ENCODE measurements at regions not wholly inside any gene's neighbourhood (a gene's known extent, or its start where the extent isn't known, plus 50 kb on each side); places are given as distances from the start of the nearest gene placed in this dataset.
"Not testable (repeated sequence)": the region's sequence is repeated elsewhere in the genome, so short reads cannot be mapped to it uniquely, and the experiment has no call there.

GRCh38 chr6:95743591-95743990 is 166.3 kb downstream of the MANEA start:
- Histone ChIP-seq H3K9me3 (no peaks in the 10 kb centered on the region), H3K27ac (no peak overlapping the region), H3K4me1 (no peaks in the 10 kb centered on the region), H3K4me3 (no peak overlapping the region), H3K27me3 (no peaks in the 10 kb centered on the region), H3K36me3 (no peaks in the 10 kb centered on the region)
- intact Hi-C loops (cut with DNase I; ENCODE audit: low total_unique reads): no loop called here
- TF ChIP-seq POLR2A (IDR thresholded peaks at IDR 0.05): no peak
- DNase-seq: no peak
- WGBS, 5 donors: 71 to 86% (median 78%) methylated on average over 4 of the region's 4 CpGs

DNA sequence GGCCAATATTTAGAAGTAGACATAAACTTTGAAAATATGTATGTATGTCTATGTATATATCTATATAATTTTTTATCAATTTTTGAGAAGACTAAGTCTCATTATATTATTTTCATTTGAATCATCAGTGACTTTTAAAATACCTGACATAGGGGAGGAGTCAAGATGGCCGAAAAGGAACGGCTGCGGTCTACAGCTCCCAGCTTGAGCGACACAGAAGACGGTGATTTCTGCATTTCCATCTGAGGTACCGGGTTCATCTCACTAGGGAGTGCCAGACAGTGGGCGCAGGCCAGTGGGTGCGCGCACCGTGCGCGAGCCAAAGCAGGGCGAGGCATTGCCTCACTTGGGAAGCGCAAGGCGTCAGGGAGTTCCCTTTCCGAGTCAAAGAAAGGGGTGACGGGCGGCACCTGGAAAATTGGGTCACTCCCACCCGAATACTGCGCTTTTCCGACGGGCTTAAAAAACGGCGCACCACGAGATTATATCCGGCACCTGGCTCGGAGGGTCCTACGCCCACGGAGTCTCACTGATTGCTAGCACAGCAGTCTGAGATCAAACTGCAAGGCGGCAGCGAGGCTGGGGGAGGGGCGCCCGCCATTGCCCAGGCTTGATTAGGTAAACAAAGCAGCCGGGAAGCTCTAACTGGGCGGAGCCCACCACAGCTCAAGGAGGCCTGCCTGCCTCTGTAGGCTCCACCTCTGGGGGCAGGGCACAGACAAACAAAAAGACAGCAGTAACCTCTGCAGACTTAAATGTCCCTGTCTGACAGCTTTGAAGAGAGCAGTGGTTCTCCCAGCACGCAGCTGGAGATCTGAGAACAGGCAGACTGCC is 181.1 kb downstream of the MANEA start:
- H3K36me3 ChIP-seq; H3K27me3 ChIP-seq; DNase-seq; H3K4me1 ChIP-seq; intact Hi-C loops (cut with DNase I; ENCODE audit: low total_unique reads); H3K27ac ChIP-seq; H3K9me3 ChIP-seq; H3K4me3 ChIP-seq: not testable (repeated sequence)
- WGBS, 5 donors: 81 to 94% (median 85%) methylated on average over 16 to 31 of the region's 36 CpGs

- DNase-seq: peak in 1 of 2 donors; percentile 26
- no peaks in the 10 kb centered on the region for H3K36me3 ChIP-seq
- no peak overlapping the region for H3K27ac ChIP-seq
- no peaks in the 10 kb centered on the region for H3K9me3 ChIP-seq
- no peaks in the 10 kb centered on the region for H3K4me1 ChIP-seq
- TF ChIP-seq POLR2AphosphoS5 (IDR thresholded peaks at IDR 0.05): no peak
- no peak for TF ChIP-seq EP300 (IDR thresholded peaks at IDR 0.05)
- no peak for TF ChIP-seq POLR2A (IDR thresholded peaks at IDR 0.05)
- TF ChIP-seq, protein P1, sequence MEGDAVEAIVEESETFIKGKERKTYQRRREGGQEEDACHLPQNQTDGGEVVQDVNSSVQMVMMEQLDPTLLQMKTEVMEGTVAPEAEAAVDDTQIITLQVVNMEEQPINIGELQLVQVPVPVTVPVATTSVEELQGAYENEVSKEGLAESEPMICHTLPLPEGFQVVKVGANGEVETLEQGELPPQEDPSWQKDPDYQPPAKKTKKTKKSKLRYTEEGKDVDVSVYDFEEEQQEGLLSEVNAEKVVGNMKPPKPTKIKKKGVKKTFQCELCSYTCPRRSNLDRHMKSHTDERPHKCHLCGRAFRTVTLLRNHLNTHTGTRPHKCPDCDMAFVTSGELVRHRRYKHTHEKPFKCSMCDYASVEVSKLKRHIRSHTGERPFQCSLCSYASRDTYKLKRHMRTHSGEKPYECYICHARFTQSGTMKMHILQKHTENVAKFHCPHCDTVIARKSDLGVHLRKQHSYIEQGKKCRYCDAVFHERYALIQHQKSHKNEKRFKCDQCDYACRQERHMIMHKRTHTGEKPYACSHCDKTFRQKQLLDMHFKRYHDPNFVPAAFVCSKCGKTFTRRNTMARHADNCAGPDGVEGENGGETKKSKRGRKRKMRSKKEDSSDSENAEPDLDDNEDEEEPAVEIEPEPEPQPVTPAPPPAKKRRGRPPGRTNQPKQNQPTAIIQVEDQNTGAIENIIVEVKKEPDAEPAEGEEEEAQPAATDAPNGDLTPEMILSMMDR (IDR thresholded peaks at IDR 0.05): no peak
- H3K27me3 ChIP-seq: no peaks in the 10 kb centered on the region
- intact Hi-C loops (cut with DNase I; ENCODE audit: low total_unique reads): no loop called here
- H3K4me3 ChIP-seq: no peak overlapping the region
- WGBS, 5 donors: 25 to 45% (median 39%) methylated on average over 4 of the region's 4 CpGs
Observed at GRCh38 chr6:95767897-95768463, 190.6 kb downstream of the MANEA start.

GRCh38 chr6:95768539-95768938 is 191.2 kb downstream of the MANEA start:
- TF ChIP-seq, protein P1 (IDR thresholded peaks at IDR 0.05): peak in 3 of 7 experiments; percentile 16 to 52 (median 19)
- TF ChIP-seq EP300 (IDR thresholded peaks at IDR 0.05): no peak
- H3K36me3 ChIP-seq: no peaks in the 10 kb centered on the region
- no peaks in the 10 kb centered on the region for H3K27me3 ChIP-seq
- H3K9me3 ChIP-seq: no peaks in the 10 kb centered on the region
- no peak overlapping the region for H3K4me3 ChIP-seq
- 16 to 28% (median 21%) methylated on average over 3 of the region's 3 CpGs for WGBS, 5 donors
- no peak overlapping the region for H3K27ac ChIP-seq
- intact Hi-C loops (cut with DNase I; ENCODE audit: low total_unique reads): no loop called here
- no peaks in the 10 kb centered on the region for H3K4me1 ChIP-seq
- DNase-seq: peak; percentile 58 to 69

DNA sequence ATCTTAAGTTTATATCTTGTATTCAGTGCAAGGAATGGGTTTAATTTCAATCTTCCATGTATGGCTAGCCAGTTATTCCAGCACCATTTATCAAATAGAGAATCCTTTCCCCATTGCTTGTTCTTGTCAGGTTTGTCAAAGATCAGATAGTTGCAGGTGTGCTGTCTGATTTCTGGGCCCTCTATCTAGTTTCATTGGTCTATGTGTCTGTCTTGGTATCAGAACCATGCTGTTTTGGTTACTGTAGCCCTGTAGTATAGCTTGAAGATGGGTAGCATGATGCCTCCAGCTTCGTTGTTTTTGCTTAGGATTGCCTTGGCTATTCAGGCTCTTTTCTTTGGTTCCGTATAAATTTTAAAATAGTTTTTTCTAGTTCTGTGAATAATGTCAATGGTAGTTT is 200.0 kb downstream of the MANEA start:
- Histone ChIP-seq H3K4me3 (no peak overlapping the region), H3K27ac (no peak overlapping the region), H3K36me3 (no peaks in the 10 kb centered on the region), H3K4me1 (no peaks in the 10 kb centered on the region), H3K27me3 (no peaks in the 10 kb centered on the region), H3K9me3 (no peaks in the 10 kb centered on the region)
- WGBS, 5 donors: 92 to 96% (median 93%) methylated on average over 2 of the region's 2 CpGs
- TF ChIP-seq, protein P1 (IDR thresholded peaks at IDR 0.05): no peak
- no peak for TF ChIP-seq POLR2A (IDR thresholded peaks at IDR 0.05)
- TF ChIP-seq POLR2AphosphoS5 (IDR thresholded peaks at IDR 0.05): no peak
- no peak for TF ChIP-seq EP300 (IDR thresholded peaks at IDR 0.05)
- no peak for DNase-seq
- intact Hi-C loops (cut with DNase I; ENCODE audit: low total_unique reads): no loop called here

Data from stomach (tissue), 8 donors.